ENCODE measurements at regions not wholly inside any gene's neighbourhood (a gene's known extent, or its start where the extent isn't known, plus 50 kb on each side); places are given as distances from the start of the nearest gene placed in this dataset.

- TF ChIP-seq GATA1 (IDR thresholded peaks at IDR 0.05; ENCODE audit: low read depth, low read length) (no peak), POLR2A (IDR thresholded peaks at IDR 0.05; ENCODE audit: low read length) (no peak)
These were observed 206.0 kb upstream of the MYOCD start for GRCh38 chr17:12459736-12460135.

GRCh38 chr17:12463102-12463501 is 202.6 kb upstream of the MYOCD start:
- TF ChIP-seq GATA1 (IDR thresholded peaks at IDR 0.05; ENCODE audit: low read depth, low read length) (no peak), POLR2A (IDR thresholded peaks at IDR 0.05; ENCODE audit: low read length) (no peak)
- DNase-seq = no peak

More at GRCh38 chr17:12459736-12460135, 206.0 kb upstream of the MYOCD start:
- DNase-seq = no peak

GRCh38 chr17:12472252-12473173 is 193.2 kb upstream of the MYOCD start:
- TF ChIP-seq GATA1 (IDR thresholded peaks at IDR 0.05; ENCODE audit: low read depth, low read length) (no peak), POLR2A (IDR thresholded peaks at IDR 0.05; ENCODE audit: low read length) (no peak)
- DNase-seq = no peak

GRCh38 chr17:12478311-12478710 is 187.4 kb upstream of the MYOCD start:
- TF ChIP-seq GATA1 (IDR thresholded peaks at IDR 0.05; ENCODE audit: low read depth, low read length) = no peak
- no peak for TF ChIP-seq POLR2A (IDR thresholded peaks at IDR 0.05; ENCODE audit: low read length)
- no peak for DNase-seq

GRCh38 chr17:12485361-12485906 is 180.3 kb upstream of the MYOCD start:
- DNase-seq = no peak
- TF ChIP-seq POLR2A (IDR thresholded peaks at IDR 0.05; ENCODE audit: low read length) (no peak), GATA1 (IDR thresholded peaks at IDR 0.05; ENCODE audit: low read depth, low read length) (no peak)

GRCh38 chr17:12489325-12489724 is 176.4 kb upstream of the MYOCD start:
- no peak for TF ChIP-seq POLR2A (IDR thresholded peaks at IDR 0.05; ENCODE audit: low read length)
- TF ChIP-seq GATA1 (IDR thresholded peaks at IDR 0.05; ENCODE audit: low read depth, low read length) = no peak
- DNase-seq = no peak

- TF ChIP-seq POLR2A (IDR thresholded peaks at IDR 0.05; ENCODE audit: low read length) (no peak), GATA1 (IDR thresholded peaks at IDR 0.05; ENCODE audit: low read depth, low read length) (no peak)
- DNase-seq = no peak
These were observed 173.2 kb upstream of the MYOCD start for GRCh38 chr17:12492450-12492849.

GRCh38 chr17:12505866-12506265 is 159.8 kb upstream of the MYOCD start:
- no peak for DNase-seq
- TF ChIP-seq GATA1 (IDR thresholded peaks at IDR 0.05; ENCODE audit: low read depth, low read length) (no peak), POLR2A (IDR thresholded peaks at IDR 0.05; ENCODE audit: low read length) (no peak)

GRCh38 chr17:12507026-12507595 is 158.6 kb upstream of the MYOCD start:
- TF ChIP-seq GATA1 (IDR thresholded peaks at IDR 0.05; ENCODE audit: low read depth, low read length) (no peak), POLR2A (IDR thresholded peaks at IDR 0.05; ENCODE audit: low read length) (no peak)
- DNase-seq = no peak

- TF ChIP-seq GATA1 (IDR thresholded peaks at IDR 0.05; ENCODE audit: low read depth, low read length) = no peak
- no peak for TF ChIP-seq POLR2A (IDR thresholded peaks at IDR 0.05; ENCODE audit: low read length)
- DNase-seq = no peak
These were observed 155.9 kb upstream of the MYOCD start for GRCh38 chr17:12509801-12510200.

GRCh38 chr17:12510535-12510934 is 155.2 kb upstream of the MYOCD start:
- TF ChIP-seq GATA1 (IDR thresholded peaks at IDR 0.05; ENCODE audit: low read depth, low read length) (no peak), POLR2A (IDR thresholded peaks at IDR 0.05; ENCODE audit: low read length) (no peak)
- DNase-seq = no peak

GRCh38 chr17:12512694-12513355 is 152.9 kb upstream of the MYOCD start:
- no peak for DNase-seq
- TF ChIP-seq POLR2A (IDR thresholded peaks at IDR 0.05; ENCODE audit: low read length) (no peak), GATA1 (IDR thresholded peaks at IDR 0.05; ENCODE audit: low read depth, low read length) (no peak)

GRCh38 chr17:12514596-12514995 is 151.1 kb upstream of the MYOCD start:
- no peak for TF ChIP-seq POLR2A (IDR thresholded peaks at IDR 0.05; ENCODE audit: low read length)
- TF ChIP-seq GATA1 (IDR thresholded peaks at IDR 0.05; ENCODE audit: low read depth, low read length) = no peak
- no peak for DNase-seq
